ENCODE measurements at regions not wholly inside any gene's neighbourhood (a gene's known extent, or its start where the extent isn't known, plus 50 kb on each side); places are given as distances from the start of the nearest gene placed in this dataset.

GRCh38 chrX:39418254-39418704 is 617.0 kb downstream of the MID1IP1 start:
- H3K36me3 ChIP-seq (ENCODE audit: control insufficient read depth, insufficient read depth, low read length), result no peaks in the 10 kb centered on the region
- TF ChIP-seq, protein P1, sequence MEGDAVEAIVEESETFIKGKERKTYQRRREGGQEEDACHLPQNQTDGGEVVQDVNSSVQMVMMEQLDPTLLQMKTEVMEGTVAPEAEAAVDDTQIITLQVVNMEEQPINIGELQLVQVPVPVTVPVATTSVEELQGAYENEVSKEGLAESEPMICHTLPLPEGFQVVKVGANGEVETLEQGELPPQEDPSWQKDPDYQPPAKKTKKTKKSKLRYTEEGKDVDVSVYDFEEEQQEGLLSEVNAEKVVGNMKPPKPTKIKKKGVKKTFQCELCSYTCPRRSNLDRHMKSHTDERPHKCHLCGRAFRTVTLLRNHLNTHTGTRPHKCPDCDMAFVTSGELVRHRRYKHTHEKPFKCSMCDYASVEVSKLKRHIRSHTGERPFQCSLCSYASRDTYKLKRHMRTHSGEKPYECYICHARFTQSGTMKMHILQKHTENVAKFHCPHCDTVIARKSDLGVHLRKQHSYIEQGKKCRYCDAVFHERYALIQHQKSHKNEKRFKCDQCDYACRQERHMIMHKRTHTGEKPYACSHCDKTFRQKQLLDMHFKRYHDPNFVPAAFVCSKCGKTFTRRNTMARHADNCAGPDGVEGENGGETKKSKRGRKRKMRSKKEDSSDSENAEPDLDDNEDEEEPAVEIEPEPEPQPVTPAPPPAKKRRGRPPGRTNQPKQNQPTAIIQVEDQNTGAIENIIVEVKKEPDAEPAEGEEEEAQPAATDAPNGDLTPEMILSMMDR (IDR thresholded peaks at IDR 0.05), result no peak
- Mint-ChIP-seq H3K4me3 (no peak overlapping the region), H3K4me1 (no peaks in the 10 kb centered on the region), H3K27me3 (ENCODE audit: low read depth in 2 of 2) (peaks cover 0 to 4% of the 10 kb centered on the region in 2 donors), H3K9me3 (no peaks in the 10 kb centered on the region), H3K27ac (no peak overlapping the region), H3K36me3 (no peaks in the 10 kb centered on the region)
- H3K27ac ChIP-seq (ENCODE audit: low read length), result no peak overlapping the region
- WGBS (ENCODE audit: insufficient coverage), result 24% methylated on average over 4 of the region's 4 CpGs
- intact Hi-C loops (cut with micrococcal nuclease), result no loop called here
- DNase-seq (peak in 1 of 2 donors; percentile 9), ATAC-seq (no peak)
- H3K4me1 ChIP-seq (ENCODE audit: control insufficient read depth, insufficient read depth, low read length), result no peaks in the 10 kb centered on the region
- no peak overlapping the region for H3K4me3 ChIP-seq (ENCODE audit: low read length)
- H3K9me3 ChIP-seq (ENCODE audit: control insufficient read depth, insufficient read depth, low read length), result no peaks in the 10 kb centered on the region
- no peaks in the 10 kb centered on the region for H3K27me3 ChIP-seq (ENCODE audit: control insufficient read depth, insufficient read depth, low read length)

GRCh38 chrX:39418731-39419638 is 617.7 kb downstream of the MID1IP1 start:
- H3K36me3 ChIP-seq (ENCODE audit: control insufficient read depth, insufficient read depth, low read length), result no peaks in the 10 kb centered on the region
- no peaks in the 10 kb centered on the region for H3K4me1 ChIP-seq (ENCODE audit: control insufficient read depth, insufficient read depth, low read length)
- no peak for ATAC-seq
- Mint-ChIP-seq H3K27me3 (ENCODE audit: low read depth in 2 of 2) (peaks cover 0 to 4% of the 10 kb centered on the region in 2 donors), H3K36me3 (no peaks in the 10 kb centered on the region), H3K4me3 (no peak overlapping the region), H3K9me3 (no peaks in the 10 kb centered on the region), H3K27ac (no peak overlapping the region), H3K4me1 (no peaks in the 10 kb centered on the region)
- H3K27ac ChIP-seq (ENCODE audit: low read length), result no peak overlapping the region
- H3K9me3 ChIP-seq (ENCODE audit: control insufficient read depth, insufficient read depth, low read length), result no peaks in the 10 kb centered on the region
- no peaks in the 10 kb centered on the region for H3K27me3 ChIP-seq (ENCODE audit: control insufficient read depth, insufficient read depth, low read length)
- TF ChIP-seq, protein P1 (IDR thresholded peaks at IDR 0.05), result no peak
- H3K4me3 ChIP-seq (ENCODE audit: low read length), result no peak overlapping the region
- WGBS (ENCODE audit: insufficient coverage), result 88% methylated on average over 29 of the region's 29 CpGs
- intact Hi-C loops (cut with micrococcal nuclease), result no loop called here
- DNase-seq, result no peak

GRCh38 chrX:39421006-39421405 is 619.7 kb downstream of the MID1IP1 start:
- Mint-ChIP-seq H3K36me3 (no peaks in the 10 kb centered on the region), H3K4me3 (no peak overlapping the region), H3K27ac (no peak overlapping the region), H3K27me3 (ENCODE audit: low read depth in 2 of 2) (peaks cover 0 to 4% of the 10 kb centered on the region in 2 donors), H3K4me1 (no peaks in the 10 kb centered on the region), H3K9me3 (no peaks in the 10 kb centered on the region)
- DNase-seq (no peak), ATAC-seq (no peak)
- TF ChIP-seq, protein P1 (IDR thresholded peaks at IDR 0.05), result no peak
- 100% methylated on average over 2 of the region's 3 CpGs for WGBS (ENCODE audit: insufficient coverage)
- intact Hi-C loops (cut with micrococcal nuclease), result no loop called here
- H3K4me3 ChIP-seq (ENCODE audit: low read length), result no peak overlapping the region
- no peak overlapping the region for H3K27ac ChIP-seq (ENCODE audit: low read length)
- H3K4me1 ChIP-seq (ENCODE audit: control insufficient read depth, insufficient read depth, low read length), result no peaks in the 10 kb centered on the region
- no peaks in the 10 kb centered on the region for H3K27me3 ChIP-seq (ENCODE audit: control insufficient read depth, insufficient read depth, low read length)
- no peaks in the 10 kb centered on the region for H3K9me3 ChIP-seq (ENCODE audit: control insufficient read depth, insufficient read depth, low read length)
- no peaks in the 10 kb centered on the region for H3K36me3 ChIP-seq (ENCODE audit: control insufficient read depth, insufficient read depth, low read length)

Data from natural killer cell (primary cell).